ENCODE measurements at regions not wholly inside any gene's neighbourhood (a gene's known extent, or its start where the extent isn't known, plus 50 kb on each side); places are given as distances from the start of the nearest gene placed in this dataset.

GRCh38 chr7:25398418-25398817 lies 170.1 kb upstream of the NPVF start:
- no peak for DNase-seq

- no peak for DNase-seq
These were observed 170.9 kb upstream of the NPVF start for GRCh38 chr7:25399000-25399750.

- no peak for DNase-seq
These were observed 174.2 kb upstream of the NPVF start for GRCh38 chr7:25402532-25402931.

- no peak for DNase-seq
These were observed 177.4 kb upstream of the NPVF start for GRCh38 chr7:25405736-25406135.

- DNase-seq, result no peak
These were observed 178.8 kb upstream of the NPVF start for GRCh38 chr7:25407053-25407452.

GRCh38 chr7:25408012-25408687 lies 179.9 kb upstream of the NPVF start:
- no peak for DNase-seq

GRCh38 chr7:25408876-25409275 lies 180.6 kb upstream of the NPVF start:
- no peak for DNase-seq

GRCh38 chr7:25409897-25410636 lies 181.8 kb upstream of the NPVF start:
- no peak for DNase-seq

- no peak for DNase-seq
These were observed 192.5 kb upstream of the NPVF start for GRCh38 chr7:25420771-25421170.

- DNase-seq, result no peak
These were observed 195.8 kb upstream of the NPVF start for GRCh38 chr7:25424113-25424512.

GRCh38 chr7:25424855-25425254 lies 196.6 kb upstream of the NPVF start:
- no peak for DNase-seq

- DNase-seq, result no peak
These were observed 199.4 kb upstream of the NPVF start for GRCh38 chr7:25427721-25428120.

GRCh38 chr7:25429731-25430130 lies 201.4 kb upstream of the NPVF start:
- DNase-seq, result no peak

- DNase-seq, result no peak
These were observed 202.1 kb upstream of the NPVF start for GRCh38 chr7:25430200-25430931.

GRCh38 chr7:25431956-25432450 lies 203.7 kb upstream of the NPVF start:
- DNase-seq, result no peak

- no peak for DNase-seq
These were observed 204.5 kb upstream of the NPVF start for GRCh38 chr7:25432807-25433206.

GRCh38 chr7:25436413-25436812 lies 208.1 kb upstream of the NPVF start:
- DNase-seq, result no peak

GRCh38 chr7:25437308-25437707 lies 209.0 kb upstream of the NPVF start:
- DNase-seq, result no peak

GRCh38 chr7:25444991-25445390 lies 216.7 kb upstream of the NPVF start:
- no peak for DNase-seq

- DNase-seq, result no peak
These were observed 220.0 kb upstream of the NPVF start for GRCh38 chr7:25448301-25448700.

GRCh38 chr7:25454020-25454419 lies 225.7 kb upstream of the NPVF start:
- no peak for DNase-seq

- DNase-seq, result no peak
These were observed 226.3 kb upstream of the NPVF start for GRCh38 chr7:25454562-25455041.
